DND-41 (cell line): ENCODE measurements at regions not wholly inside any gene's neighbourhood (a gene's known extent, or its start where the extent isn't known, plus 50 kb on each side); places are given as distances from the start of the nearest gene placed in this dataset.

ENCODE experiments used
- ATAC-seq: fragments of 200-7000 bp; cut with Tn5 transposase; 3 replicates; pipeline ENCODE4 v1.9.1; 2021; ENCODE audit warnings: low read depth; ENCODE audit not compliant: insufficient read depth
- DNase-seq: peaks from one replicate; pipeline ENCODE4 v3.0.0-alpha.2; 2020
- H2AFZ ChIP-seq: 2 replicates; pipeline ENCODE4 v1.6.0; 2012; ENCODE audit warnings: low read depth, low read length
- H3K27ac ChIP-seq: 2 replicates; pipeline ENCODE4 v1.5.1; 2012; ENCODE audit warnings: low read length, inconsistent platforms
- H3K27me3 ChIP-seq: fragments of 200-600 bp; sonication (generic); 2 replicates; pipeline ENCODE4 v1.6.0; 2012; ENCODE audit warnings: low read length, mild to moderate bottlenecking, inconsistent platforms; ENCODE audit not compliant: insufficient read depth, poor library complexity
- H3K36me3 ChIP-seq: 2 replicates; pipeline ENCODE4 v1.5.1; 2012; ENCODE audit warnings: low read length, inconsistent platforms; ENCODE audit not compliant: insufficient read depth
- H3K4me1 ChIP-seq: 2 replicates; pipeline ENCODE4 v1.5.1; 2012; ENCODE audit warnings: mild to moderate bottlenecking, low read length; ENCODE audit not compliant: insufficient read depth
- H3K4me2 ChIP-seq: 2 replicates; pipeline ENCODE4 v1.6.0; 2012; ENCODE audit warnings: mild to moderate bottlenecking, moderate library complexity, low read length, inconsistent platforms; ENCODE audit not compliant: insufficient read depth
- H3K4me3 ChIP-seq, 2 experiments: fragments of 200-600 bp in 1 of 2; shearing (Covaris generic) in 1 of 2; 2 replicates each; pipeline ENCODE4 v1.5.1; 2012 to 2016; ENCODE audit warnings: inconsistent platforms in 2 of 2, low read length in 2 of 2, mild to moderate bottlenecking in 2 of 2, low read depth in 1 of 2, moderate library complexity in 1 of 2
- H3K79me2 ChIP-seq: 2 replicates; pipeline ENCODE4 v1.6.0; 2012; ENCODE audit warnings: low read length, inconsistent platforms; ENCODE audit not compliant: insufficient read depth
- H3K9ac ChIP-seq: 2 replicates; pipeline ENCODE4 v1.6.0; 2012; ENCODE audit warnings: low read depth, mild to moderate bottlenecking, inconsistent platforms, low read length, moderate library complexity
- H3K9me3 ChIP-seq: 2 replicates; pipeline ENCODE4 v1.5.1; 2012; ENCODE audit warnings: low read length, moderate library complexity, mild to moderate bottlenecking, inconsistent platforms; ENCODE audit not compliant: insufficient read depth, severe bottlenecking
- H4K20me1 ChIP-seq: 2 replicates; pipeline ENCODE4 v1.6.0; 2012; ENCODE audit warnings: low read length; ENCODE audit not compliant: insufficient read depth
- EZH2 ChIP-seq: IDR thresholded peaks from 3 replicates; pipeline ENCODE4 v1.6.1; 2012; ENCODE audit warnings: borderline replicate concordance, low read depth, mild to moderate bottlenecking, moderate library complexity, low read length, inconsistent platforms; ENCODE audit not compliant: severe bottlenecking
- TF ChIP-seq, protein P1 (sequence below): IDR thresholded peaks from 2 replicates; pipeline ENCODE4 v1.5.1; 2012; ENCODE audit warnings: borderline replicate concordance, low read length, moderate library complexity, mild to moderate bottlenecking; ENCODE audit not compliant: poor library complexity, severe bottlenecking; ENCODE audit errors: extremely low read depth

DNA sequence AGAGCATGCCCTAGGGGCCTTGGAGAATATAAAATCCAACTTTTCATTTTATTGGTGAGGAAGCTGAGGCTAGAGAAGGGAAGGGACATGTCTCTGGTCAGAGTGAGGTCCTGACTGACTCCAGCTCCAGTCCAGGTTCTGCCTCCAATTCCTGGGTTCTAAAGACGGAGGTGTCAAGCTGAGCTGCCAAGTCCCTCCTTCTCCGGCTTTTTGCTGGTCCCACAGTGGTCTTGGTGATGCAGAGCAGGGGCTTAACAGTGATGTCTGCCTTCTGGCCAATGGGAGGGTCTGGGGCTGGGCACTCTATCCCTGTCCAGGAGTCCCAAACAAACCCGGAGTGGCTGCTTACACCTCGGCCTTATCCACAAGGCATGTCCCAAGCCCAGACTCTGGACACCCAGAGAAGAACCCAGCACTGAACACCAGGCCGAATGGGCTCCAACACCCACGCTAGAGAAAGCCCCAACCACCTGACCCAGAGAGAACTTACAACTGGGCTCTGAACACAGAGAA is 104.8 kb downstream of the EBNA1BP2 start:
- no peaks in the 10 kb centered on the region for H3K79me2 ChIP-seq
- no peak overlapping the region for H2AFZ ChIP-seq
- H3K4me2 ChIP-seq: no peak overlapping the region
- no peaks in the 10 kb centered on the region for H3K9me3 ChIP-seq
- no peak for TF ChIP-seq EZH2
- TF ChIP-seq, protein P1, sequence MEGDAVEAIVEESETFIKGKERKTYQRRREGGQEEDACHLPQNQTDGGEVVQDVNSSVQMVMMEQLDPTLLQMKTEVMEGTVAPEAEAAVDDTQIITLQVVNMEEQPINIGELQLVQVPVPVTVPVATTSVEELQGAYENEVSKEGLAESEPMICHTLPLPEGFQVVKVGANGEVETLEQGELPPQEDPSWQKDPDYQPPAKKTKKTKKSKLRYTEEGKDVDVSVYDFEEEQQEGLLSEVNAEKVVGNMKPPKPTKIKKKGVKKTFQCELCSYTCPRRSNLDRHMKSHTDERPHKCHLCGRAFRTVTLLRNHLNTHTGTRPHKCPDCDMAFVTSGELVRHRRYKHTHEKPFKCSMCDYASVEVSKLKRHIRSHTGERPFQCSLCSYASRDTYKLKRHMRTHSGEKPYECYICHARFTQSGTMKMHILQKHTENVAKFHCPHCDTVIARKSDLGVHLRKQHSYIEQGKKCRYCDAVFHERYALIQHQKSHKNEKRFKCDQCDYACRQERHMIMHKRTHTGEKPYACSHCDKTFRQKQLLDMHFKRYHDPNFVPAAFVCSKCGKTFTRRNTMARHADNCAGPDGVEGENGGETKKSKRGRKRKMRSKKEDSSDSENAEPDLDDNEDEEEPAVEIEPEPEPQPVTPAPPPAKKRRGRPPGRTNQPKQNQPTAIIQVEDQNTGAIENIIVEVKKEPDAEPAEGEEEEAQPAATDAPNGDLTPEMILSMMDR: no peak
- no peaks in the 10 kb centered on the region for H4K20me1 ChIP-seq
- H3K27ac ChIP-seq: no peak overlapping the region
- no peak overlapping the region for H3K9ac ChIP-seq
- H3K27me3 ChIP-seq: peaks cover 10% of the 10 kb centered on the region
- ATAC-seq: no peak
- H3K36me3 ChIP-seq: no peaks in the 10 kb centered on the region
- no peak overlapping the region for H3K4me3 ChIP-seq
- DNase-seq: no peak
- no peaks in the 10 kb centered on the region for H3K4me1 ChIP-seq

DNA sequence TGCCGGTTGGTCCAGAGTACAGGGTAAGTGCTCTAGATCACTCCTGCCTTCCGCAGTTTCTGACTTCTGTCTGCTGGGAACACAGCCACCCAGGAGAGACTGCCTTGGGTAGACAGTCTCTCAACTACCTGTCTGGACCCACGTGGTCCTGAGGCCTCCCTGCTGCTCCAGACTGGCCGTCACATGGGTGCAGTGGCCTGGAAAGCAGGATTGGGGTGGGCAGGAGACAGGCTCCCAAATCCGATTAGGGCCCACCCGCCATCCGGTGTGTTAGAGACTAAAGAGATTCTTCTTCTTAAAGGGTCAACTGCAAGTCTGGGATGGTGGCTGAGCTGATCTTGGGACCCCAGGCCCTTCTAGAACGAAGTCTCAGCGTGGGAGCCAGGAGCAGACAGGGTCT is 105.5 kb downstream of the EBNA1BP2 start:
- no peak for TF ChIP-seq EZH2
- TF ChIP-seq, protein P1: no peak

DNA sequence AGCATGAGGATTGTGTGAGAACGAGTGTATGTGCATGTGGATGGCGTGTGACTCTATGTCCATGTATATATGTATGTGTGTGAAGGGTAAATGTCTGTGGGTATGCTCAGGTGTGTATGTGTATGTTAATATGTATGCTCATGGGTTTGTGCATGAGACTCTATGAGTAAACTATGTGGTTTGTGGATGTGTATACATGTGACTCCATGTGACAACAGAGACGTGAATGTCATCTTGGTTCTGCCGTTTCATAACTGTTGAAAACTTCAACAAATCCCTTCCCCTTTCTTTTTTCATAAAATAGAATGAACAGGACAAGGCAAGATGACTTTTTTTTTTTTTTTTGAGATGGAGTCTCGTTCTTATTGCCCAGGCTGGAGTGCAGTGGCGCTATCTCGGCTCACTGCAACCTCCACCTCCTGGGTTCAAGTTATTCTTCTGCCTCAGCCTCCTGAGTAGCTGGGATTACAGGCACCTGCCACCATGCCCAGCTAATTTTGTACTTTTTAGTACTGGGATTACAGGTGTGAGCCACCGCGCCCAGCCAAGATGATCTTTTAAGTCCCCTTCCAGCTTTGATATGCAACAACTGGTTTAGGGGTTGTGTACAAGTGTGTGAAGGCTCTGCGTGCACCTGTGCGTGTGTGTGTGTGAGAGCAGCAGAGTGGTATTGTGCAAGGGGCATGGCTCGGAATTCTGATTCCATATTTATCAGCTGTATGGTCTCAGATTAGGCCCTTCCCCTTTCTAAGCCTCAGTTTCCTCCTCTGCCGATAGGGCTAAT is 106.3 kb downstream of the EBNA1BP2 start:
- TF ChIP-seq, protein P1: no peak
- DNase-seq: no peak
- ATAC-seq: no peak
- Histone ChIP-seq H3K9ac (no peak overlapping the region), H3K4me3 (no peak overlapping the region), H3K4me1 (no peaks in the 10 kb centered on the region), H3K4me2 (no peak overlapping the region), H3K27ac (no peak overlapping the region), H3K9me3 (no peaks in the 10 kb centered on the region), H4K20me1 (no peaks in the 10 kb centered on the region), H2AFZ (no peak overlapping the region), H3K79me2 (no peaks in the 10 kb centered on the region), H3K27me3 (peaks cover 10% of the 10 kb centered on the region), H3K36me3 (no peaks in the 10 kb centered on the region)

More for the DNA sequence above, 105.5 kb downstream of the EBNA1BP2 start:
- Histone ChIP-seq H3K79me2 (no peaks in the 10 kb centered on the region), H3K36me3 (no peaks in the 10 kb centered on the region), H3K27ac (no peak overlapping the region), H3K4me3 (no peak overlapping the region), H3K9me3 (no peaks in the 10 kb centered on the region), H3K4me1 (no peaks in the 10 kb centered on the region), H3K4me2 (no peak overlapping the region), H2AFZ (no peak overlapping the region), H3K9ac (no peak overlapping the region), H4K20me1 (no peaks in the 10 kb centered on the region), H3K27me3 (peaks cover 10% of the 10 kb centered on the region)
- ATAC-seq: no peak
- no peak for DNase-seq
